GDM1 (cell line): ENCODE measurements at regions not wholly inside any gene's neighbourhood (a gene's known extent, or its start where the extent isn't known, plus 50 kb on each side); places are given as distances from the start of the nearest gene placed in this dataset.

Experiments used
- DNase-seq: peaks from one replicate; lab custom pipeline; 2025; lab: John Stamatoyannopoulos, UW

DNA sequence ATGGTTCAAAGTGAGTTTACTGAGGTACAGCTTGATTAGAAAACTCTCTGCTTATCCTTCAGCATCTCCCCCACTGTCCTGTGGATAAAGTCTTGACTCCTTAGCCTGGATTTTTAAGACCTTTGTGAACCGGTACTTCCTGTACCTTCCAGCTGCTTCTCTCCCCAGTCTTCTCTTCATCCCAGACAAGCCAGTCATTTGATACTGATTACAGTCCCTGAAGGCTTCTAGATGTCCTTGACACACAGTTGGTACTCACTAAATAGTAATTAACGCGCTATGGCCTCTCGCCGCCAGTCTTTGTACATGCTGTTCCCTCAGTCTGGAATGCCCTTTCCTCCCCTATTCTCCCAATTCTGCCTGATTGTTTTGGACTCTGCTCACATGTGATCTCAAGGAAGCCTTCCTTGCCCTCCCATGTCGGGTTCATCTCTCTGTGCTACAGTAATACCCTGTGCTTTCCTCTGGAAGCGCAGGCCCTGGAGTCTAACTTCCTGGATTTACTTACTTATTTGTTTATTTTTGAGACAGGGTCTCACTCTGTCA, 50.6 kb upstream of the PTGR2 start:
- DNase-seq: no peak

DNA sequence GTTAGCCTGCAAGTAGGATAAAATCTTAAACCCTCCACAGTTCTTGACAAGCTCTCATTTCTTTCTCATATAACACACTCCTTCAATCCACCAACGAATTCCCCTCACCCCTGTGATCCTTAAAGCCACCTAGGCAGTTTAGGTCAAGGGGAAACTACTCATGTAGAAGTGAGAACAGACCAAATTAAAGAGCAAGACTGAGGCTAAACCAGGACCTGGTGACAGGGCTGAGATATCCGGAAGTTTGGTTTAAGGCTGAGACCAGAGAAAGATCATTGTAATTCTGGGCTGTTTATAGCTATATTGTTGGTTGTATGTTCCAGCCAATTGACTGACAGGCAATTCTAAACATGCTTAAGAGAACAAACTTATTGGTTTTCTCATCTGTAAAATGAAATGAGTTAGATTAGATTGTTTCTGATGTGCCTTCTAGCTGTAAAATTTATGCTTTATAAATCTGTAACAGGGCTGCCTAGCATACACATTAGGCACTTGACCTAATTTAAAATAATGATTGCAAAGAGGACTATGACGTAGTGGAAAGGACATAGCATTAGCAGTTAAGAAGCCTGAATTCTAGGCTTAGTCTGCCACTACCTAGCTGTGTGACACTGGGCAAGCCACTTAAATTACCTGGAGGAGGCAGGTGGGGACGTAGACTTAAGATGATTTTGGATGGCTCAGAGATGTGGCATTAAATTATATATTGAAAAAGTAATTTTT, 53.9 kb upstream of the PTGR2 start:
- no peak for DNase-seq

DNA sequence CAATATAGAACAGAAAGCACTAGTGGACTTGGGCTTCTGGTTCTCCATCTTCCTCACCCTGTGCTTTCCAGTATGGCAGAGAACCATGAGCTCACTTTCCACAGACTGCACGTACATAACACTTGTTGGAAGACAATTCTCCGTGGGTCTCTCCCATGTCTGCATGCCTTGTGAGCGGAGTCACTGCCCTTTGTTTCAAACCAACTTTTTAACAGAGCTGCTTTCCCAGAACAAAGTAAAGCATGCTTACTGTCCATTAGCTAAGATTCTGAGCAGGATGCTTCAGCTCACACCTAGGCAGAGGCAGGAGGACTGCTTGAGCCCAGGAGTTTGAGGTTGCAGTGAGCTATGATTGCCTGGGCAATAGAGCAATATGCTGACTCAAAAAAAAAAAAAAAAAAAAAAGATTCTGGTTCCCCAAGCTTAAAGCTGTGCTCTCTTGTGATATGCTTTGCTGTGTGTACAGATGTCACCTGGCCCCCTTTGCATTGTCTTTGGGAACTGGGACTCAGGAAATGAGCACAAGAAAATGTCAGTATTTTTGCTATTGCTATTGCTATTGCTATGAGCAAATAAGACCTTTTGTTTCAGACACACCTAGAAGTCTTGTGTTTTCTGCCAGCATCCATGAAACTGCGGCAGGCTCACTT, 54.6 kb upstream of the PTGR2 start:
- DNase-seq: no peak

DNA sequence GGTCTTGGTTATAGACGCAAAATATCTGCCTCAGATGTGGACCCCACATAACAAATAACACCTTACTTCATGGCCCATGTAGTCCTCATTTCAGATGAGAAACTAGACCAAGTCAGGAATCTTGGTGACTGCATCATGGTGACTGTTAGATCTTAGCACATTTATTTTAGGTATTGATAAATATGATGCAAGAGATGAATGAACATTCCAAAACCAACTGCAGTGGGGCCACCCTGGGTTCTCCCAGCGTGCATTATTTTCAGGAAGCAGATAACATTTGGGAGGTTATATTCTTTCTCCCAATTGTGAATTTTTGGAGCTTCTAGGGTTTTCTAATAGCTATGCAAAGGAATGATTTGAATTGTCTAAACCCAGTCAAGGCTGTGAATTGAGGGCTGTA, 55.2 kb upstream of the PTGR2 start:
- no peak for DNase-seq

DNA sequence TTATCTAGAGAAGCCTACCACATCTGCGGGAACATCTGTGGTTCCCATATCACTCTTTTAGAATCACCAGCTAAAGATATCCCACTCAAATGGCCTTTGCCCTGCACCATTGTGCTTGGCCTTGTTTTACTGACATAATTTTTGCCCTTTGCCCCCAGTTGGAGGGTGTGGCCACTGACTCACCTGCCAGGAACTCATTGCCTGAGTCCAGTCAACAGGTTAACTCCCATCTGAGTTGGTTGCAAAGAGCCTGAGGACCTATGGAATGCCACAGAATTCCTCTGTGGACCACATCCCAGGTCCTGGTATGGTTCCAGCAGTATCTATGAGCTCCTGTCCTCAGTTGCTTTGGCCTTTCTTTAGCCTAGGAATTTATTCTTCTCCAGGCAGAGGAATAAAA, 55.7 kb upstream of the PTGR2 start:
- no peak for DNase-seq

DNA sequence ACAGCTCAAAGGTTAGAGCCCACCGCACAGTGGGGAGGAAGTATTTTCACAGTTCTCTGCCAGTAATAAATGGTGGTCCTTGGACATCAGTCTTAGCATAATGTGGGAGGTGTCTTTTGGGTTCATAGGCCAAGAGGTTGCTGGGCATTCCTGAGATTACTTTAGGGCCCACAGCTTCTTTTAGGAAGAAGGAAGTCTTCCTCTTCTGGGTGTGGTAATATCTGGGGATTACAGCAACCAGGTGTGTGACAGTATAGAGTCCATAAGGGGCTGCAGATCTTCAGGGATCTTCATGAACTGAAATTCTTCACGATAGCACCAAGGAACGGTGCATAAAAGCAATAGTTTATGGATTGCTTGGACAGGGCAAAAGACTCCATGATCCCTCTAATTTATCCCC, 56.2 kb upstream of the PTGR2 start:
- no peak for DNase-seq

DNA sequence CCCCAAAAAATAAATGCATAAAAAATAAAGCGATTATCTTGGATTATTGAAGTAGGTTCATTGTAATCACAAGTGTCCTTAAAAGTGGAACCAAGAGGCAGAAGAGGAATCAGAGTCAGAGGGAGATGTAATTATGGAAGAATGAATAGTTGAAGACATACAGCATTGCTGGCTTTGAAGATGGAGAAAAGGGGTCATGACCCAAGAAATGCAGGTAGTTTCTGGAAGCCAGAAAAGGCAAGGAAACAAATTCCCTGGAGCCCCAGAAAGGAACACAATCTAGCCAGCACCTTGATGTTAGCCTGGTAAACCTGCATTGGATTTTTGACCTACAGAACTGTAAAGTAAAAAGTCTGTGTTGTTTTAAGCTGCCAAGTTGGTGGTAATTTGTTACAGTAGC, 57.5 kb upstream of the PTGR2 start:
- no peak for DNase-seq

DNA sequence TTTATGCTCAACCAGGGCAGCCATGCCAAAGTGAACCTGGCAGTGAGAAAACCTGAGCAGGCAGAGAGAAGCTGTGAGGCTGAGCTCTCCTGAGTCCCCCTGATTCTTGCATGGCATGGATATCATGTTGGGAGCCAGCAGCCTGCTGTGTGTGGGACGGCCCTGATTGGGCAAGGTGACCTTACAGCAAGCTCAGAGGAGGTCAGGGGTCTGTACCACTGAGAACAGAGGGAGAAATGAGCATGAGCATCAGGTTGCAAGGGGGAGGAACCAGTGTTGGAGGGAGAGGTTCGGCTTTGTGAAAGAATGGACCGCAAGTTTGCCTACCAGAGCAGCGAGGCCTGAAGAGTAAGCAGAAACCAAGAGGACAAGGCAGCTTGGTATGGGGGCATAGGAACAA, 59.1 kb upstream of the PTGR2 start:
- DNase-seq: no peak

DNA sequence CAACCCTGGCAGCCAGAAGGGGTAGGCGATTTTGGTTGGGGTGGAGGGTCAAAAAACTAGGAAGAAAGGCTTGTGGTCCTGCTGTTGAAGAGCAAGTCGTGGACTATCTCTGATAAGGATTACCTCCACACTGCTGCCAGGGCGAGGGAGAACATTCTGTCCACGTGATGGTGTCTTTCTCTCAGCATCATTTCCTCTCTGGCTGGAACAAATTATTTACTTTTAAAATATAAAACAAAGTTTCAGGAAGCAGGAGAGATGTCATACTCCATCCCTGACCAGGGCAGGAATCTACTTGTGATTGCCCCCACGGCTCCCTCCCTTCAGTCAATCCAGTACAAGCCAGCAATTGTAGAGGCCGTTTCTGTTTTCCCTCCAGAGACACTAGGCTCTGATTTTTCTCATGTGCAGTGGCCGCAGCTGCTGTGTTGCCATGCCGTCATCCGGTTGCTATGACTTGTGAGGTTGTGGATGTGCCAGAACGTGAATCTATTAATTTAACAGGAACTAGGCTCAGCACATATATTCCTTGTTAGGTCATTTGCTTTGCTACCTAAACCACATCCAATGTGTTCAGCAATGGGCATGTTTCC, 61.5 kb upstream of the PTGR2 start:
- no peak for DNase-seq

DNA sequence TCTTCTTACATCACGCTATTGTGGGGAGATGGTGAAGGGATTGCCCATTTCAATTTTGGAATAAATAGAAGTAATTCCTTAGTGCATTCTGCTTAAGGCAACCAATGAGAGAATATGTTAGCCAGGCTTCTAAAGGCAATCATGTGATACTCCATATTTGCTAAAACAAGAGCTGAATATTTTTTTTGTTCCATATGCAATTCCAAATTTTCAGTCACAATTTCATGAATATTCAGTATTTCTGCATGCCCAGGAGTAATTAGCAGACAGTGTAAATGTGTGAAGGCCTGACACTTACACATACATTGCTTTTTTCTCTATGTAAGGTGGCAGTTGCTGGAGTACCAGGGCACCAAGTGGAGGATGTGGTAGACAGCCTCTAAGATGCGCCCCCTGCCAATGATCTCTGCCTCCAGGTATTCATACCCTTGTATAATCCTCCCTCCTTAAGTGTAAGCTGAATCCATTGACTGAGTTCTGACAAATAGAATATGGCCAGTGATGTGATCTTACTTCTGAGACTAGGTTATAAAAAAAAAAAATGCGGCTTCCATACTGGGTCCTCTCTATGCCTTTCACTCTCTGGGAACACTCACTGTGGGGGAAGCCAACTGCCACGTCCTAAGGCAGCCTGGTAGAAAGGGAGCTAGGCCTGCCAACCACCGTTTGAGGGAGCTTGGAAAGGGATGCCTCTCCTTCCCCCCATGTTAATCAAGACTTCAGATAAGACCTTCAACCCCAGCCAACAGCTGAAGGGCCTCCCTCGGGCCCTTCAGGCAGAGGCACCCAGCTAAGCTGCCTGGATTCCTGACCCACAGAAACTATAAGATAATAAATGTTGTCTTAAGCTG, 62.7 kb upstream of the PTGR2 start:
- DNase-seq: no peak

DNA sequence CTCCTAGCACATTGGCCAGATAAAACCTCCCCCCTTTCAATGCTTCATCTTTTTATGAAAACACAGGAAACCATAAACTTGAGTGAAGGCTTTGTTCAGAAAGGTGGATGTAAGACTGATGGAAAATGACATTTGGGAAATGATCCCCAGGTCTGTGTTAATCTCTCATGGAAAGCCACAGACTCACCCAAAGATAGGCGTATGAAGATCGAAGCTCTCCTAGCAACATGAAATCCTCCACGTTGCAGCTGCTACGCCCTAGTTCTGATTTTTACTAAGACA, 63.4 kb upstream of the PTGR2 start:
- no peak for DNase-seq

DNA sequence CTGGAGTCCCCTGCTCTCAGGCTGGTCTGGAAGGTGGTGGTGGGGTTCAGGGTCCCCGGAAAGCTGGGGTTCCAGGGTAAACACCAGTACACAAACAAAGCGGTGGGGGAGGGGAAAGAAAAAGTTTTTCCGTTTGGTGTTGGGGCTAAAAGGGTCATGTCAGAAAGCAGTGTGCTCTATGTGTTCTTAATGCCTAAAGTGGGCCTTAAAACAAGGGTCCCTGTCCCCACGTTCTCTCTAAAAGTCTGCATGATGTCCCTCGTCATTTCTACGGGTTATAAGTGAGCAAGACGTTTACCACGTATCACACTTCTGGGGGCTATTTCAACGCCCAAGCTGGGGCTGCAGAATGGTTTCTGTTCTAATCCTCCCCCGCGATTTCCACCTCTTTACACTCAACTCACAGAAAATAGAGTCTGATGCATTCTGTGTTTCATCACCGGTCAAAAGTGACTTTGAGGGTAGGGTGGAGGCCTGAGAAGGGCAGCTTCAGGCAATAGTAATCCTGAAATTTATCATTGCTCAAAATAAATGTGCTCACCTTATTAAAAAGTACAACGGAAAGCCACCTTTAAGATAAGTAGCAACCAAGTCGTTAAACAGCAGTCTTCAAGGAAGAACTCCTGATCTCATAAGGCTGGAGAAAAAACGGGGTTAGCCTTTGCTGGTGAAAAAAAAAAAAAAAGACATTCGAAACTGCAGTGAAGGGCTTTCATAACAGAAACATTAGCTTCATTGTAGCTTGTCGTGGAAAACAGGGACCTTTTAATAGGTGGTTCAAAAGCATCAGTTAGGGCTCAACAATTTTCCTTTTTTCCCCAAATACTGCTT, 63.9 kb upstream of the PTGR2 start:
- no peak for DNase-seq

DNA sequence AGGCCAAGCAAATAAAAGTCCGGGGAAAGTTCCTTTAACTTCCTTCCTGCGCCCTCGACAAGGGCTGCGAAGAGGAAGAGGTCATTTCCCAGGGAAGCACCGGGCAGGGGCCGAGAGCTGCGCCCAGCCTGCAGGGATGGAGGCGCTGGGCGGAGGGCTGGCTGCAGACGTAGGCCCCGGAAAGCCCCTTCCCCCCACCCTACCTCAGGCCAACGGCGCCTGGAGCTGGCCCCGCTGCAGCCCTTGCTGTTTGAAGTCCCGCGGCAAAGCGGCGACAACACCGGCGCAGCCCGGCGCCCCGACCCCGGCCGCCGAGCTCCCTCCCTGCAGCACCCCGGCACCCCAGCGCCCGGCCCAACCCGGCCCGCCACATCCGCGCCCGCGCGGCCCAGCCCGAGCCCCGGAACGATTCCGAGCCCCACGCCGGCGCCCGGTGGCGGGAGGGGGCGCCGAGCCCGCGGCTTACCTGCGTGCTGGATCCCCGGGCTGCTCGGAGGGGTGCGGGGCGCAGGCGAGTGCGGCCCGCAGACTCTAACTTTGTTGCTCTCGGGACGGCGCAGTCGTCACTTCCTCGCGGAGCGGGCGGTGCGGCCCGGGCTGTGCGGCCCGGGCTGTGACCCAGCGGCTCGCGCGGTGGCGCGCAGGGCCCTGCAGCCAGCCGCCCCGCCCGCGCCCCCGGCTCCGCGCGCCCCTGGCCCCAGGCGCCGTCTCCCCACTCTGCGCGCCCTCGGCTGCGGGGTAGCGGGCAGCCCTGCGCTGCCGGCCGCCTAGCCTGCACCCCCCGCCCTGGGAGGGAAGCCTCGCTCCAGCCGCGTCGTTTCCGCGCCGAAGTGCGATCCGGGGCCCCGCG, 64.8 kb upstream of the PTGR2 start:
- DNase-seq: peak; percentile 23

DNA sequence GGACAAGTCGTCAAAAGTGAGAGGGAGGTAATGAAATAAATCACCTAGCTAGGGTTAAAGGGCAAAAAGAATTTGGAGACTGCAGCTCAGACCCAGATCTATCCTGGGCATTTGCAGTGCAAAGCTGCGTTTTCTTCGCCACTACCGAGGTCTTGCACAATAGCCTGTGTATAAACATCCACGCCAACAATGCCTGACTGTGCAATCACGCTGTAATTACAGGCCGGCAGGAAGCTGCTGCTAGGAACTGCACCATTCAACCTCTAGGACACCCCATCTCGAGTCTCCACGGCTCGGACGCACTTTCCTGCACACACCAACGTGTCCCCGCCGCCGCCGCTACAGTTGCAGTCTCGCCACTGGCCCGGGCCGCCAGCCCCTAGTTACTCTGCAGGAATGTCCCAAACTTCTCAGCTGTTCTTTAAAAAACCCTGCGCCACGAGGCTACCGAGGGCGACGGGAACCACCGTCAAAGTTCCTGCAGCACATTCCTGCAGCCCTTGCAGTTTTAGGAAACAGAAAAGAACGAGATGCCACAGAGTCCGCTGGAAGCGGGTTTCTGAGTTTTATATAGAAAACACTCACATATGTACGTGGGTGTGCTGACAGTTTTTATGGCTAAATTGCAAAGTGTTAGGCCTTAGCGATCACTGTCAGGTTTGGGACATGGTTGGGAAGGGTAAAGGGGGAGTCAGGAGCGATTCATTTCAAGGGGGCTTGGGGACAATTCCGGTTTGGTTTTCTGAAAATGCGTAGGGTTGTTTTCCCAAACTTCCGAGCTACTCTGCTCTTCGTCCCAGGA, 65.6 kb upstream of the PTGR2 start:
- DNase-seq: peak; percentile 31

DNA sequence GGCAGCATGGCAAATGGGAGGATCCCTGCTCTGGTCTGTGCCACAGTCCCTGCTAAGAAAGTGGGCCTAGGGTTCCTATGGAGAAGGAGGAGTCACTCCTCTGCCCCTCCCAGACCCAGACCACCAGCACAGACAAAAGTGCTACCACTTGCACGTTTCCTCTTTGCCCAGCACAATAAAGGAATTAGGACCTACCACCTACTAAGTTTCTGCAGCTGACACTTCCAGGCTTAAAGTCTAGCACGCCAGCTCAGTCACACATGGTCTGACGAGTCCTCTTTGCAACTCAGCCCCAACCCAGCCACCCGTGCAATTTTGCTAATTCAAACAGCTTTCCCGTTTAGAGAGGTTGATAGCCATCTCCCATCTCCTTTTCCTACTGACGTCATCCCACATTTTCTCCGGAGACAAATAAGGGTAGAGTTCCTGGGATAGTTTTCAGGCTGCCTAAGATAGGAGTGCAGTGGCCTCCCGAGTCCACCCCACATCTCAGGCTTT, 66.2 kb upstream of the PTGR2 start:
- DNase-seq: no peak

DNA sequence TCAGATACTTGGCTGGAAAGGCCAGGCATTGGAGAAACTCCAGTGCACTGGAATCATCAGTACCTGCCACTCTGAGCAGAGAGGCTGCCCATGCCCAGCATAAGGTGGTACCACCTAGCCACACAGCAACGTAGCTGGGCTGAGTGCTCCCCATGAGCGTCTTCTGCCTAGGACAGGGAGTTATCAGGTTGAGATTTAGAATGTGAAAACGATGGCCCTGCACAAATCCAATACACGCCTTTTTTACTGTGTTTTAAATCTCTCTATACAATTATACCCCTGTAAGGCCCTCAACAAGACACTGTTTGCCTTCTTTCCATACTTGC, 66.7 kb upstream of the PTGR2 start:
- DNase-seq: no peak

DNA sequence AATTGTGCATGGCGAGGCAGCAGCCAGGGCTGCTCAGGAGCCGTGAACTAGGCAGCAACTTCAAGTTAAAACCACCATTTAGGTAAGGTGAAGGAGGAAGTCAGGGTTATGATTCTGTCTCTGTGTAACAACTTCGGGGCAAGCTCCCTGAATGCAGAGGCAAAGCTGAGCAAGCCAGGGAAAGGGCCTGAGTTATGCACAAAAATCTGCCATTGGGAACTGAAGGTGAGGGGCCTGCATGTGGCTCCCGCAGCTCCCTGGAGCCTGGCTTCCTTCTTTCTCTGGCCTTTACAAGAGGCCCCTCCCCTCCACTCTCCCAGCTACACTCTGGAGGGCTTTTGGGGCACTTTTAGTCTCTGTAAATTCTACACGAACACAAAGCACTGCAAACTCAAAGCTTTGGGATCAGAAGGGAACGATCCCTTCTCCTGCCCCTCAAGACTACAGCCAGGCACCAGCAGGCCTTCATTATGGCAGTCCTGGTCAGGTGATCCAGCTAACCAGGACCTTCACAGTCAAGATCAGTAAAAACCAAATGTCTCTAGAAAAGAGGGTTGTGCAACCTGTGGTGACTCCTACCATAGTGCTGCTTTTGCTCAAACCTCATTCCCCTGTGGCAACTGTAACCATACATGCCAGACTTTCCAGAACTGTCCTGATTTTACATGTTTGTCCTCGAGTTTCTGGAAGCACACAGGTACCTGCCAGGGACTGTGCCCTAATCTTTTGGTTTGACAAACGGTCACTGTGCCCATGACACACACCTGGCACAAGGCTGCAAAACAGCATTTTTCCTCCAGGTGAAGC, 67.2 kb upstream of the PTGR2 start:
- DNase-seq: no peak

DNA sequence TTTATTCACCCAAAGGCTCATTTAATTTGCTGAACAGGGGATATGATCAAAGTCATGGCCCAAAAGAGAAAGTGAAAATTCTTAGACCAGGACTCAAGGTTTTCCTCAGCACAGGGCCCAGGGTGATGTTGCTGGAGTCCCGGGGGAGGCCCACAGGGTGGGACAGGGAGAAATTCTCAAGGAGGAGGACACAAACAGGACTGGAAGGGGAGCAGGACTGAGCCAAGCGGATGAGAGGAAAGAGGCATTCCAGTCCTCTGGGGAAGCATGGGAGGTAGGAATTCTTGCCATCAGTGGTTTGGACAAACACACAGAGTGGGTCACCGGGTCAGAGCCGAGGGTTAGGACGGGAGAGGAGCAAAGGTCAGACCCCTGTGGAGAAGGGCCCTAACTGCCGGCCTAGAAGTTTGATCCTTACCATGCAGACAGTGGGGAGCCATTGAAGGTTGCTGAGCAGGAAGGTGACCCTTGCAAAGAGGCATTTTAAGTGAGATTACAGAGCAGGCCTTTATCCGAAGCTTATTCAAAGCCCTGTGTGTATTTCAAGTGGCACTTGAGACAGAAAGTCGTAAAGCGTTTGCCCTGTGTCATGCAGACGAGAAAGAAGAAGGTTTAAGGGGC, 68.4 kb upstream of the PTGR2 start:
- no peak for DNase-seq

DNA sequence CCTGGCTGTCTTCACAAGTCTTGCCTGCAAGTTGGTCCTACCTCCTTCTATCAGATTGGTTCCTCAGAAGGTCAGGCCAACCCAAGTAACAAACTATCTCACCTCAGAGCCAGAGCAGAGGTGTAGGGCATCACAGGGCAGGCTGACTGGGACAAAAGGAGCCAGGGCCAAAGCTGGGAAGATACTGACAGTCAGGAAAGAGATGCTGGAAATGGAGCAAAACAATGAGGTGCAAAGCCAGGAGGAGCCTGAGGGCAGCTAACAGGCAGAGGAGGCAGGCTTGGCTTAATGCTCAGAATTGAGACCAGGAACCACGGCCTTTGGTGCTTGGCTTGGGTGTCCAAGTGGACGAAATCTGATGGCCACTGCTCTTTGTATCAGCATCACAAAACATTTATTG, 68.4 kb upstream of the PNMA1 start:
- no peak for DNase-seq
